ENCODE measurements at regions not wholly inside any gene's neighbourhood (a gene's known extent, or its start where the extent isn't known, plus 50 kb on each side); places are given as distances from the start of the nearest gene placed in this dataset.

DNA sequence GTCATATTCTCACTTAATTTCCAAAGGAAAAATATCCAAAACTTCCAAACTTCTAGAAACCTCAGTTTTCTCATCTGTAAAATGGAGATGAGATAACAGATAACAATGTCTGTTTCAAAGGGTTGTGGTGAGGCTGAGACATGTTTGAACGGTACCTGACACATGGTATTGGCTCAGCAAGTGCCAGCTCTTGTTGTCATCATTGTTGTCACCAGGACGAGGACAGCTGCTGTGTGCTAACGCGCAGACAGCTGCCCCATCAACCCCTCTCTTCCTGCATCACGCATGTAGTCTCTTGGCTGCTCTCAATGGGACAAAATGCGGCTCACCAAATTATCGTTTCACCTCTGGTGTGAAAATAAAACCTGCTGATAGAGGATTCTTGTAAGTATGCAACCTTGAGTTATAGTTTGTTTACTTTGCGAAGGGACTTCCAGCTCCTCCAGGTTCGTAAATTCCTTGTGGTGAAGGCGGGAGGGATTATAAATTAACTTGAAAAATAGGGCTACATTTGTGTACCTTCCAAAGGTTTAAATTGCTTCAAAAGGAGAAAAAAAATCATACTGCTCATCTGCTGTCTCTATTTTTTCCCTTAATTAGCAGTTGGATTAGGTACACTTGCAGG is 605.4 kb downstream of the BCL11A start (continued):
- TF ChIP-seq, protein P1, sequence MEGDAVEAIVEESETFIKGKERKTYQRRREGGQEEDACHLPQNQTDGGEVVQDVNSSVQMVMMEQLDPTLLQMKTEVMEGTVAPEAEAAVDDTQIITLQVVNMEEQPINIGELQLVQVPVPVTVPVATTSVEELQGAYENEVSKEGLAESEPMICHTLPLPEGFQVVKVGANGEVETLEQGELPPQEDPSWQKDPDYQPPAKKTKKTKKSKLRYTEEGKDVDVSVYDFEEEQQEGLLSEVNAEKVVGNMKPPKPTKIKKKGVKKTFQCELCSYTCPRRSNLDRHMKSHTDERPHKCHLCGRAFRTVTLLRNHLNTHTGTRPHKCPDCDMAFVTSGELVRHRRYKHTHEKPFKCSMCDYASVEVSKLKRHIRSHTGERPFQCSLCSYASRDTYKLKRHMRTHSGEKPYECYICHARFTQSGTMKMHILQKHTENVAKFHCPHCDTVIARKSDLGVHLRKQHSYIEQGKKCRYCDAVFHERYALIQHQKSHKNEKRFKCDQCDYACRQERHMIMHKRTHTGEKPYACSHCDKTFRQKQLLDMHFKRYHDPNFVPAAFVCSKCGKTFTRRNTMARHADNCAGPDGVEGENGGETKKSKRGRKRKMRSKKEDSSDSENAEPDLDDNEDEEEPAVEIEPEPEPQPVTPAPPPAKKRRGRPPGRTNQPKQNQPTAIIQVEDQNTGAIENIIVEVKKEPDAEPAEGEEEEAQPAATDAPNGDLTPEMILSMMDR (IDR thresholded peaks at IDR 0.05; ENCODE audit: control extremely low read depth in 1 of 3, insufficient read depth in 1 of 3, low read depth in 1 of 3, low read length in 3 of 3) = no peak
- no peak for TF ChIP-seq SIRT6 (IDR thresholded peaks at IDR 0.05; ENCODE audit: low read length)
- TF ChIP-seq SP2 (IDR thresholded peaks at IDR 0.05; ENCODE audit: low read length) = no peak
- TF ChIP-seq, protein P2, sequence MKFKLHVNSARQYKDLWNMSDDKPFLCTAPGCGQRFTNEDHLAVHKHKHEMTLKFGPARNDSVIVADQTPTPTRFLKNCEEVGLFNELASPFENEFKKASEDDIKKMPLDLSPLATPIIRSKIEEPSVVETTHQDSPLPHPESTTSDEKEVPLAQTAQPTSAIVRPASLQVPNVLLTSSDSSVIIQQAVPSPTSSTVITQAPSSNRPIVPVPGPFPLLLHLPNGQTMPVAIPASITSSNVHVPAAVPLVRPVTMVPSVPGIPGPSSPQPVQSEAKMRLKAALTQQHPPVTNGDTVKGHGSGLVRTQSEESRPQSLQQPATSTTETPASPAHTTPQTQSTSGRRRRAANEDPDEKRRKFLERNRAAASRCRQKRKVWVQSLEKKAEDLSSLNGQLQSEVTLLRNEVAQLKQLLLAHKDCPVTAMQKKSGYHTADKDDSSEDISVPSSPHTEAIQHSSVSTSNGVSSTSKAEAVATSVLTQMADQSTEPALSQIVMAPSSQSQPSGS (IDR thresholded peaks at IDR 0.05; ENCODE audit: low read length) = no peak
- no peak for TF ChIP-seq EZH2 (IDR thresholded peaks at IDR 0.05; ENCODE audit: low read depth, low read length, severe bottlenecking)
- TF ChIP-seq GABPA (IDR thresholded peaks at IDR 0.05; ENCODE audit: borderline replicate concordance, insufficient read depth, low read length) = no peak
- TF ChIP-seq TBP (IDR thresholded peaks at IDR 0.05; ENCODE audit: low read depth, low read length) = no peak
